ENCODE measurements at regions not wholly inside any gene's neighbourhood (a gene's known extent, or its start where the extent isn't known, plus 50 kb on each side); places are given as distances from the start of the nearest gene placed in this dataset.

DNA sequence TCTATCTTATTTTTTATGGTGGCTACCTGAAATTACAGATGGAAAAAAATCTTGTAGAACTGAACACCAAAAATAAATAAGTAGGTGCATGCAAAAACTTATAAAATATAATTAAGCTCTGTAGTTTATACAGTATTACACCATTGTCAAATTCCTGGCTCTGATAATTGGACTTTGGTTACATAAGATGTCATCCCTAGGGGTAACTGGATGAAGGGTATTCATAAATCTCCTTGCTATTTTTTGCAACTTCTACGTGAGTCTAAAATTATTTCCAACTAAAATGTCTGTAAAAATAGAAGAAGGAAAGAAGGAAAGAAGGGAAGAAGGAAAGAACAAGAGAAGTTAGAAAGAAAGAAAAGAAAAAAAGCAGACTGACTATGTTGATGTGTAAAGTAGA lies 716.6 kb downstream of the BCL11B start:
- FAIRE-seq (no peak), DNase-seq (ENCODE audit: low read depth, low spot score) (no peak)
- Histone ChIP-seq H3K4me3 (replicated peaks in 1 of 3; ENCODE audit: insufficient read depth in 1 of 3, low read depth in 1 of 3, low read length in 3 of 3) (no peak overlapping the region), H3K9me1 (replicated peaks; ENCODE audit: control insufficient read depth, extremely low read depth, insufficient read depth, low read length) (no peaks in the 10 kb centered on the region), H3K36me3 (ENCODE audit: control insufficient read depth in 2 of 2, extremely low read depth in 1 of 2, insufficient read depth in 2 of 2, low read length in 2 of 2) (no peaks in the 10 kb centered on the region), H3K9ac (replicated peaks; ENCODE audit: extremely low read depth, insufficient read depth, low read length) (no peak overlapping the region), H3K9me3 (replicated peaks; ENCODE audit: control insufficient read depth, insufficient read depth, low read length) (peaks cover 8% of the 10 kb centered on the region), H4K20me1 (replicated peaks; ENCODE audit: control insufficient read depth, extremely low read depth, insufficient read depth, low read length) (no peaks in the 10 kb centered on the region), H3K79me2 (ENCODE audit: control insufficient read depth, insufficient read depth, low read length) (no peaks in the 10 kb centered on the region), H3K4me2 (ENCODE audit: insufficient read depth, low read length) (no peak overlapping the region), H2AFZ (ENCODE audit: low read depth, low read length) (no peak overlapping the region), H3K4me1 (ENCODE audit: control insufficient read depth, extremely low read depth, insufficient read depth, low read length) (no peaks in the 10 kb centered on the region), H3K27ac (ENCODE audit: insufficient read depth, low read depth, low read length) (no peak overlapping the region), H3K27me3 (ENCODE audit: control insufficient read depth in 2 of 2, insufficient read depth in 2 of 2, low read length in 2 of 2) (no peaks in the 10 kb centered on the region)
- POLR2A ChIA-PET, result no interaction called here
- BruUV-seq (replicated peaks), result no TSS peak
- intact Hi-C loops (cut with micrococcal nuclease), result no loop called here
- TF ChIP-seq POLR2A (IDR thresholded peaks at IDR 0.05; ENCODE audit: low read depth, low read length) (no peak), POLR2AphosphoS5 (IDR thresholded peaks at IDR 0.05; ENCODE audit: insufficient read depth, low read depth, low read length) (no peak), JUN (IDR thresholded peaks at IDR 0.05; ENCODE audit: borderline replicate concordance, insufficient read depth, insufficient read length, low read depth) (no peak), GATA2 (IDR thresholded peaks at IDR 0.05; ENCODE audit: insufficient read depth, insufficient read length, low read depth, low read length) (no peak), MYC (IDR thresholded peaks at IDR 0.05; ENCODE audit: low read depth, low read length) (no peak), EZH2 (IDR thresholded peaks at IDR 0.05; ENCODE audit: borderline replicate concordance, low read depth, low read length, severe bottlenecking) (no peak), FOS (IDR thresholded peaks at IDR 0.05; ENCODE audit: borderline replicate concordance, insufficient read depth, low read length) (no peak)
- TF ChIP-seq, protein P1, sequence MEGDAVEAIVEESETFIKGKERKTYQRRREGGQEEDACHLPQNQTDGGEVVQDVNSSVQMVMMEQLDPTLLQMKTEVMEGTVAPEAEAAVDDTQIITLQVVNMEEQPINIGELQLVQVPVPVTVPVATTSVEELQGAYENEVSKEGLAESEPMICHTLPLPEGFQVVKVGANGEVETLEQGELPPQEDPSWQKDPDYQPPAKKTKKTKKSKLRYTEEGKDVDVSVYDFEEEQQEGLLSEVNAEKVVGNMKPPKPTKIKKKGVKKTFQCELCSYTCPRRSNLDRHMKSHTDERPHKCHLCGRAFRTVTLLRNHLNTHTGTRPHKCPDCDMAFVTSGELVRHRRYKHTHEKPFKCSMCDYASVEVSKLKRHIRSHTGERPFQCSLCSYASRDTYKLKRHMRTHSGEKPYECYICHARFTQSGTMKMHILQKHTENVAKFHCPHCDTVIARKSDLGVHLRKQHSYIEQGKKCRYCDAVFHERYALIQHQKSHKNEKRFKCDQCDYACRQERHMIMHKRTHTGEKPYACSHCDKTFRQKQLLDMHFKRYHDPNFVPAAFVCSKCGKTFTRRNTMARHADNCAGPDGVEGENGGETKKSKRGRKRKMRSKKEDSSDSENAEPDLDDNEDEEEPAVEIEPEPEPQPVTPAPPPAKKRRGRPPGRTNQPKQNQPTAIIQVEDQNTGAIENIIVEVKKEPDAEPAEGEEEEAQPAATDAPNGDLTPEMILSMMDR (IDR thresholded peaks at IDR 0.05; ENCODE audit: extremely low read depth in 1 of 2, insufficient read depth in 1 of 2, low read depth in 1 of 2, low read length in 2 of 2), result no peak
- TF ChIP-seq, protein P2, sequence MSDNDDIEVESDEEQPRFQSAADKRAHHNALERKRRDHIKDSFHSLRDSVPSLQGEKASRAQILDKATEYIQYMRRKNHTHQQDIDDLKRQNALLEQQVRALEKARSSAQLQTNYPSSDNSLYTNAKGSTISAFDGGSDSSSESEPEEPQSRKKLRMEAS (IDR thresholded peaks at IDR 0.05; ENCODE audit: insufficient read depth, insufficient read length), result no peak
- dilution Hi-C loops (cut with MboI; ENCODE audit: extremely low pct_ligation_motif_present, low sequenced_read_pairs), result no loop called here
- CTCF ChIA-PET, result no interaction called here
